ENCODE measurements at regions not wholly inside any gene's neighbourhood (a gene's known extent, or its start where the extent isn't known, plus 50 kb on each side); places are given as distances from the start of the nearest gene placed in this dataset.

- TF ChIP-seq CTCF (IDR thresholded peaks at IDR 0.05) (no peak), EP300 (IDR thresholded peaks at IDR 0.05) (no peak), POLR2A (IDR thresholded peaks at IDR 0.05) (no peak)
Measured at GRCh38 chr4:17367201-17367600, 144.7 kb downstream of the QDPR start.

All from stomach (tissue), 4 donors.